ENCODE measurements at regions not wholly inside any gene's neighbourhood (a gene's known extent, or its start where the extent isn't known, plus 50 kb on each side); places are given as distances from the start of the nearest gene placed in this dataset.

- TF ChIP-seq CTCF (IDR thresholded peaks at IDR 0.05), result no peak
- TF ChIP-seq POLR2A (IDR thresholded peaks at IDR 0.05), result no peak
These were observed 1082.0 kb upstream of the IGFBP7 start for GRCh38 chr4:58192217-58192616.
